ENCODE measurements at regions not wholly inside any gene's neighbourhood (a gene's known extent, or its start where the extent isn't known, plus 50 kb on each side); places are given as distances from the start of the nearest gene placed in this dataset.
"Not testable (repeated sequence)": the region's sequence is repeated elsewhere in the genome, so short reads cannot be mapped to it uniquely, and the experiment has no call there.

DNA sequence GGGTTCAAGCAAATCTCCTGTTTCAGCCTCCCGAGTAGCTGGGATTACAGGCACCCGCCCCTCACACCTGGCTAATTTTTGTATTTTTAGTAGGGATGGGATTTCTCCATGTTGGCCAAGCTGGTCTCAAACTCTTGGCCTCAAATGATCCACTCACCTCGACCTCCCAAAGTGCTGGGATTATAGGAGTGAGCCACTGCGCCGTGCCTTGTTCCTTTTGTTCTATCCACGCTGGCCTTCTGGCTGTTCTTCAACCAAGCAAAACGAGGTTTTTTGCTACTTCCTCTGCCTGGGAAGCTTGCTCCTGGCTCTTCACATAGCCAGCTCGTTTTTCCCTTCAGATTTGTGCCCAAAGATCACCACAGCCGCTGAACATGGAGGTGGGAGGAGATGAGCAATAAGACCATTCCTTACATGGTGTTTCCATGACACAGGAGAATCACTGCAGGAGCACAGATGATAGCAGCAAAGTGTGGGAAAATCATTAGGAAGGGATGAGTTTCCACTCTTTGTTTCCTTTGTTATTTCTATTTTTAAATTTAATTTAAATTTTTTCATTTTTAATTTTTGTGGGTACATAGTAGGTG lies 201.0 kb upstream of the ZNF217 start:
- no peaks in the 10 kb centered on the region for H3K9me3 Mint-ChIP-seq
- H3K36me3 Mint-ChIP-seq = no peaks in the 10 kb centered on the region
- no peak overlapping the region for H3K4me3 Mint-ChIP-seq
- no peak overlapping the region for H3K27ac Mint-ChIP-seq
- H3K4me1 Mint-ChIP-seq = no peaks in the 10 kb centered on the region
- H3K27me3 Mint-ChIP-seq (ENCODE audit: low read depth in 3 of 3) = peaks cover 0 to 1% (median 0%) of the 10 kb centered on the region in 3 donors
- no peak for DNase-seq

DNA sequence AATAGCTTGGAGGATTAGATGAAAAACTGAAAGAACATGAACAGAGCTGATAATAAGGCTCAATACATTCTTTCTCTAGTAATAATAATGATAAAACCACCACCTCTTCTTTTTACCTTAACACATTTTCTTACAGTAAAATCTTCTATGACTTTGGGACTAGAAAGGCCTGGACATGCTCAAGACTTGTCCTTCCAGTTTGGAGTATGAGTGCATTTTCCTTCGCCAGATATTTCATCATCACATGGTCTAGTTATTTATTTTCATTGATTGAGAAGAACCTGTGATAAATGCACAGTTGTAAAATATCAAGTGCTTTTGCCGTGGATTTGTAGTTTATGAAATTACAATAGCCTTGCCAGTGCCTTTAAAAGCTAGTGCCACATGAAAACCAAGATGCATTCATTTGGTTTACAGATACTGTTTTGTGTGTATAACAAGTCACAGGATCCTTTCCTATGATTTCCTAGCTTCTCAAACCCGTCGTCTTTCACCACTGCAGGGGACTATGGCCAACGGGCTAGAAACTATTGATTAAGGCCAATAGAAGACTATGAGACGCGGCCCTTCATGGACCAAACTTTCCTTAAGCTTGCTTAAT lies 200.2 kb upstream of the ZNF217 start:
- no peak overlapping the region for H3K4me3 Mint-ChIP-seq

DNA sequence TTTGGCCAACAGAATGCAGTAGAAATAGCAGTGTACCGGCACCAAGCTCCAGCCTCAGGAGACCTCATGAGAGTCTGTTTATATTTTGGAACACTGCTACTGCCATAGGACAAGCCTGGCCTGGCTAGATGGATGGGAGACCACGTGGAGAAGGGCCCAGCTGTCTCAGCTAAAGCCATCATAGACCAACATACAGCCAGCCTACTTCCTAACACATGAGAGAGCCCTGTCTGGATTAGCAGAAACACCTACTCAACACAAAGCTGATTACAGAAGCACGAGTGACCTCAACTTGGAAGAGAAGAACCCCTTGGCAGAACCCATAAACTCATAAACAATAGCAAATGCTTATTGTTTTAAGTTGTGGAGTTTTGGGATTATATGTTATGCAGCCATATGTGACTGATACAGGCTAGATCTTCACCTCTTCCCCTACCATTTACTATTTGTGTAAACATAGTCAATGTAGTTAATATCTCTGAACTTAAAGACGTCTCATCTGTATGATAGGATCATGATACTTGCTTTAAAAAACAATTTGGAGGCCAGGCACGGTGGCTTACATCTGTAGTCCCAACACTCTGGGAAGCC lies 199.4 kb upstream of the ZNF217 start:
- no peak for DNase-seq
- Mint-ChIP-seq H3K4me1 (no peaks in the 10 kb centered on the region), H3K36me3 (no peaks in the 10 kb centered on the region), H3K27ac (no peak overlapping the region), H3K9me3 (no peaks in the 10 kb centered on the region), H3K27me3 (ENCODE audit: low read depth in 3 of 3) (peaks cover 1 to 2% (median 2%) of the 10 kb centered on the region in 3 donors), H3K4me3 (no peak overlapping the region)

More for the DNA sequence above, 200.2 kb upstream of the ZNF217 start:
- Mint-ChIP-seq H3K4me1 (no peaks in the 10 kb centered on the region), H3K36me3 (no peaks in the 10 kb centered on the region), H3K27me3 (ENCODE audit: low read depth in 3 of 3) (peaks cover 0 to 1% (median 0%) of the 10 kb centered on the region in 3 donors), H3K27ac (no peak overlapping the region), H3K9me3 (no peaks in the 10 kb centered on the region)
- no peak for DNase-seq

DNA sequence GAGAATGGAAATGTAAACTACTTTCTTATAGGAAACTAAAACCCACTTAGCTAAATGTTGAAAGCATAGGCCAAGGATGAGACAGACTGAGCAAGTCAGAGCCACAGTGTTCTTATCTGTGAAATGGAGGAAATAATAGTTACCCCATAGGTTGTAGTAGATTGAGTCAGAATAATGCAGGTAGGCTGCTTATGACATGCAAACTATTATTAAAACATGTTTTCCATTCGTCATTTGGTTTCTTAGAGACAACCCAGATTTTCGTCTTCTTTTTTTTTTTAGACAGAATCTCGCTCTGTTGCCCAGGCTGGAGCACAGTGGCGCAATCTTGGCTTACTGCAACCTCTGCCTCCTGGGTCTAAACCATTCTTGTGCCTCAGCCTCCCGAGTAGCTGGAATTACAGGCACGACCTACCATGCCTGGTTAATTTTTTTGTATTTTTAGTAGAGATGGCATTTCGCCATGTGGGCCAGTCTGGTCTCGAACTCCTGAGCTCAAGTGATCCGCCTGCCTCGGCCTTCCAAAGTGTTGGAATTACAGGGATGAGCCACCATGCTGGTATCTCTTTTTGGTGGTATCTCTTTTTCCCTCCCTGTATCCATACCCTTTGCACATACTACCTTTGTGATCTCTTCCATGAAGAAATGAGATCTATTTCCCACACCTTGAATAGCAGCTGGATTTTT lies 196.5 kb upstream of the ZNF217 start:
- Mint-ChIP-seq H3K36me3 (no peaks in the 10 kb centered on the region), H3K9me3 (no peaks in the 10 kb centered on the region), H3K27me3 (ENCODE audit: low read depth in 3 of 3) (peaks cover 1 to 2% (median 2%) of the 10 kb centered on the region in 3 donors), H3K27ac (no peak overlapping the region), H3K4me3 (no peak overlapping the region), H3K4me1 (peaks cover 1 to 8% of the 10 kb centered on the region in 2 donors)
- no peak for DNase-seq

DNA sequence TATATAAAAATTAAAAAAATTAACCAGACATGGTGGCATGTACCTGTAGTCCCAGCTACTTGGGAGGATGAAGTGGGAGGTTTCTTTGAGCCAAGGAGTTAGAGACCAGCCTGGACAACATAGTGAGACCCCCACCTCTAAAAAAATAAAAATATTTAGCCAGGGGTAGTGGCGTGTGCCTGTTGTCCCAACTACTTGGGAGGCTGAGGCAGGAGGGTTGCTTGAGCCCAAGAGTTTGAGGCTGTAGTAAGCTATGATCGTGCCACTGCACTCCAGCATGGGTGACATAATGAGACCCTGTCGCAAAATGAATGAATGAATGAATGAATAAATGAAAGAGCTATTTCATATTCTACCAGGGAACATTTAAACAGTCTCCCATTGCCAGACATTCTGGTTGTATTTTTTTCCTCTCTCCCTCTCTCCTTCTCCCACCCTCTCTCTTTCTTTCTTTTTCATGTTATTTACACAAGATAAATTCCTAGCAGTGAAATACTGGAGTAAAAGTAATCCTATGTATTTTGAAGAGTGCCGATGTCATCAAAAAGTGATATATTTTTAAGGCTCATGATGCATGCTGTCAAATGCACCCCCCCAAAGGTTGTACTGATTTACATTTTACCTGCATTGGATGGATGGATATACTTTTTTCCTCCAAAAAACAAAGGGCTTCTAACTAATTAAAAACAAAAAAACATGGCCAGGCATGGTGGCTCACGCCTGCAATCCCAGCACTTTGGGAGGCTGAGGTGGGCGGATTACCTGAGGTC lies 194.8 kb upstream of the ZNF217 start:
- Mint-ChIP-seq H3K36me3 (no peaks in the 10 kb centered on the region), H3K27ac (no peak overlapping the region), H3K27me3 (ENCODE audit: low read depth in 3 of 3) (peaks cover 1 to 4% (median 2%) of the 10 kb centered on the region in 3 donors), H3K4me1 (peaks cover 1 to 8% of the 10 kb centered on the region in 2 donors), H3K9me3 (no peaks in the 10 kb centered on the region), H3K4me3 (no peak overlapping the region)
- DNase-seq = no peak

DNA sequence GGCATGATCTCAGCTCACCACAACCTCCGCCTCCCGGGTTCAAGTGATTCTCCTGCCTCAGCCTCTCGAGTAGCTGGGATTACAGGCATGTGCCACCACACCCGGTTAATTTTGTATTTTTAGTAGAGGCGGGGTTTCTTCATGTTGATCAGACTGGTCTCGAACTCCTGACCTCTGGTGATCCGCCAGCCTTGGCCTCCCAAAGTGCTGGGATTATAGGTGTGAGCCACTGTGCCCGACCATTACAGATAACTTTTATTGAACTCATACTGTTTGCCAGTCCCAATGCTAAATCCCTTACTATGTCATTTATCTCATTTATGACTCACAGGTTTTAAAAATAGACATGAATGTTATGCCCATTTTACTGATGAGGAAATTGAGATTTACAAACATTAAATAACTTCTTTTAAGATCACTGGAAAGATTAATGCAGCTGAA lies 193.9 kb upstream of the ZNF217 start:
- not testable (repeated sequence) for H3K4me3 Mint-ChIP-seq, H3K36me3 Mint-ChIP-seq, H3K9me3 Mint-ChIP-seq

DNA sequence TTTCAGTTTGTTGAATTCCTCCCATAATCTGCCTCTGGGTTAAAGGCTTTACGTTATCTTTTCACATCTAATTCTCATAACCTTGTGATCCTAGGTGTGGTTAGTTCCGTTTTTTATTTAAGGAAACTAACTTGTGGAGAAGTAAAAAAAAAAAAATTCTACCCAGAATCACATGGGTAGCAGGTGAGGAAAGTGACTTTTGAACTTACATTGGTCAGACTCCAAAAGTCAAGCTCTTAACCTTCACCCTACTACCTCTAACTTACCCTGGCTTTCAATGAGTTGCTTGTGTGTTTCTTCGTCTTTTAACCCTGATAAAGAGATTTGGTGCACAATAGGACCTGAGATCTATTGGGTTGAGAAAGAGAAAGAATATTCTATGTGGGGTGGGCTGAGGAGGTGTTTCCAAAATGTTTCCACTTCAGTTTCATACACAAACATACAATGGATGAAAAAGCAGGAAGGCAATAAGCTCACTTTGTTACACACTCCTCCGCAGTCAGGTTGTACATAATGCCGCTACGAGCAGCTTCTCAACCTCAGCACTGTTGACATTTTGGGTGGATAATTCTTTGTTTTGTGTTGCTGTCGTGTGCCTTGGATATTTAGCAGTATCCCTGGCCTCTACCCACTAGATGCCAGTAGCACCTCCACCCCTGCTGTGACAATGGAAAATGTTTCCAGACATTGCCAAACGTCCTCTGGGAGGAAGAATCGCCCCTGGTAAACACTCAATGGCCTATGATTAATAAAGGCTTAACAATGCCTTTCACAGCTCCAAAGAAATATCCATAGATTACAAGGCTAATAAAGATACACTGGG lies 193.0 kb upstream of the ZNF217 start:
- no peak for DNase-seq
- H3K27ac Mint-ChIP-seq = peak overlapping the region in 1 of 6 donors; percentile 40
- no peaks in the 10 kb centered on the region for H3K36me3 Mint-ChIP-seq
- peaks cover 1 to 8% of the 10 kb centered on the region in 2 donors for H3K4me1 Mint-ChIP-seq
- peaks cover 1 to 4% (median 2%) of the 10 kb centered on the region in 3 donors for H3K27me3 Mint-ChIP-seq (ENCODE audit: low read depth in 3 of 3)
- H3K9me3 Mint-ChIP-seq = no peaks in the 10 kb centered on the region
- H3K4me3 Mint-ChIP-seq = no peak overlapping the region

More for the DNA sequence above, 193.9 kb upstream of the ZNF217 start:
- not testable (repeated sequence) for H3K27me3 Mint-ChIP-seq (ENCODE audit: low read depth in 3 of 3); H3K4me1 Mint-ChIP-seq; DNase-seq
- H3K27ac Mint-ChIP-seq = peak overlapping the region in 1 of 6 donors; percentile 14

DNA sequence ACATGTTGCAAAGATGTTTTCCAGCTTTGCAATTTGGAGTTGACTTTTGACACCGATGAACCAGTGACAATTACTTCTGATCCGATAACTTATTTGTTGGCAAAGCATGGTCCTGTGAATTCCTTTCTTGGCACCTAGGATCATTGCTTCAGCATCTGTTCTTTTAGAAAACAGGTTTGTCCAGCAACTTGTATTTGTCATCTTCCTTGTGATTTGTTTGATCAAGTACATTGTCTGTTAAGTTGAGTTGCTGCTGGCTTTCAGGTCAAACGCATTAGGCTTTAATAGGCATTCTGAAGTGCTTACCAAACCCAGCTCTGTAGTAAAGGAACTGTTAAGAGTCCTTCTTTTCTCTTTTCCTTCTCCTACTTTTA lies 192.4 kb upstream of the ZNF217 start:
- Mint-ChIP-seq H3K4me3 (no peak overlapping the region), H3K27ac (no peak overlapping the region), H3K9me3 (no peaks in the 10 kb centered on the region), H3K4me1 (peaks cover 1 to 8% of the 10 kb centered on the region in 2 donors), H3K36me3 (no peaks in the 10 kb centered on the region), H3K27me3 (ENCODE audit: low read depth in 3 of 3) (peaks cover under 1 to 4% (median 2%) of the 10 kb centered on the region in 3 donors)
- no peak for DNase-seq

DNA sequence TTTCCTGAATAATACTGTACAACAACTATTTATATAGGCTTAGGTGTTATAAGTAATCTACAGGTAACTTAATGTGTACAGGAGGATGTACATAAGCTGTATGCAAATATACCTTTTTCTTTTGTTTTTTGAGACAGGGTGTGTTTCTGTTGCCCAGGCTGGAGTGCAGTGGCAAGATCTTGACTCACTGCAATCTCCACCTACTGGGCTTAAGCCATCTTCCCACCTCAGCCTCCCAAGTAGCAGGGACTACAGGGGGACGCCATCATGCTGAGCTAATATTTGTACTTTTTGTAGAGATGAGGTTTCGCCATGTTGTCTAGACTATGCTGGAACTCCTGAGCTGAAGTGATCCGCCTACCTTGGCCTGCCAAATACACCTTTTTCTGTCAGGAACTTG lies 191.7 kb upstream of the ZNF217 start:
- DNase-seq = no peak
- Mint-ChIP-seq H3K4me3 (no peak overlapping the region), H3K27ac (no peak overlapping the region), H3K9me3 (no peaks in the 10 kb centered on the region), H3K27me3 (ENCODE audit: low read depth in 3 of 3) (peaks cover 0 to 4% (median 2%) of the 10 kb centered on the region in 3 donors), H3K36me3 (no peaks in the 10 kb centered on the region), H3K4me1 (peaks cover 1 to 8% of the 10 kb centered on the region in 2 donors)

DNA sequence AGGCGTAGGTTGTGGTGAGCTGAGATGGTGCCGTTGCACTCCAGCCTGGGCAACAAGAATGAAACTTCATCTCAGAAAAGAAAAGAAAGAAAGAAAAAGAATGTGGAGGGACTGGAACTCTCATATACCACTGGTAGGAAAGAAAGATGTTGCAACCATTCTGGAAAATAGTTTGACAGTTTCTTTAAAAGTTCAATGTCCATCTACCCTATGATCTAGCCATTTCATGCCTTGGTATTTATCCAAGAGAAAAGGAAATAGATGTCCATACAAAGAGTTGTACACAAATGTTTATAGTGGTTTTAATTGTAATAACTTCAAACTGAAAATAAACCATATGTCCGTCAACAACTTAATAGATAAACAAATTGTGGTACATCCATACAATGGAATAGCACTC lies 190.1 kb upstream of the ZNF217 start:
- Mint-ChIP-seq H3K36me3 (no peaks in the 10 kb centered on the region), H3K27me3 (ENCODE audit: low read depth in 3 of 3) (peaks cover 0 to 4% (median 3%) of the 10 kb centered on the region in 3 donors), H3K27ac (no peak overlapping the region), H3K4me3 (no peak overlapping the region), H3K9me3 (no peaks in the 10 kb centered on the region), H3K4me1 (peaks cover 1 to 8% of the 10 kb centered on the region in 2 donors)
- no peak for DNase-seq

DNA sequence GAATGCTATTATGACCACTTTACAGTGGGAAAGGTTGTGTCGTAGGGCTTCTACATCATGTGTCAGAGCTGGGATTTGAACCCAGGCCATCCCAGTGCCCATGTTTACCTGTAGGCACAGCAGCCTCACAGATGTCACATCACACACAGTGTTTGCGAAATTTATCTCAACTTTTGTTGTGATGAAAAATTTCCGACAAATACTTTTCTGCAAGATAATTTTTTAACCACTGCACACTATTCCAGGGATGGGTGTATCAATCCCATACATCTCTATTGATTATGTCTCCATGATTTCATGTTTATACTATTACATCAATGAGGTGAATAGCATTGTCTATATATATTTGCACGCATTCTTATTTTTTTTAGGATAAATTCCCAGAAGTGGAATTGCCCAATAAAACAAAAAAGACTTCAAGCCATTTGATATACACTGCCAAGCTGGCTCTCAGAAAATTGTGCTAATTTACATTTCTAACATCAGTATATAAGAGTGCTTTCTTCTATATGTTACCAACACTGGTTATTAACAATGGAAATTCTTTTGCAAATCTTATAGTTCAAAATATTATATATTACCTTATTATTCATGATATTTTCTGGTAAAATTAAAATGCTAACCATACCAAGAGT lies 189.1 kb upstream of the ZNF217 start:
- Mint-ChIP-seq H3K4me3 (no peak overlapping the region), H3K27ac (no peak overlapping the region), H3K36me3 (no peaks in the 10 kb centered on the region), H3K4me1 (peaks cover 1 to 8% of the 10 kb centered on the region in 2 donors), H3K27me3 (ENCODE audit: low read depth in 3 of 3) (peaks cover 0 to 4% (median 2%) of the 10 kb centered on the region in 3 donors), H3K9me3 (no peaks in the 10 kb centered on the region)
- DNase-seq = no peak

DNA sequence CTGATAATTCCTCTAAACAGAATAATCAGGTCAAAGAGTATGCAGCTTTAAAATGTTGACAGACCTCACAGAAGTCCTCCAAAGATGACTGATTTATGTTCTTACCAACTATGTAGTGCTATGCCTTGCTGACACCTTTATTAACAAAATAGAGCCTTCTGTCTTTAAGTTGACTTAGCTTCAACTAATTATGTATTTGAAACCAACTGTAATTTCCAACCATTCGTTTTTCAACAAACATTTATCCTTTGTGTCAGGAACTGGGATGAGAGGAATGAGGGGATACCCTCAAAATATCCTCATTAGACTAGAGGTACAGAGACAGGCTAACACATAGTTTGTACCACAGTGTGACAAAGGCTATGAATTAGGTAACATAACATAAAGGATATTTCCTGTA lies 186.2 kb upstream of the ZNF217 start:
- no peak overlapping the region for H3K4me3 Mint-ChIP-seq
- H3K27ac Mint-ChIP-seq = no peak overlapping the region
- no peaks in the 10 kb centered on the region for H3K4me1 Mint-ChIP-seq
- peaks cover 0 to 4% (median 2%) of the 10 kb centered on the region in 3 donors for H3K27me3 Mint-ChIP-seq (ENCODE audit: low read depth in 3 of 3)
- no peak for DNase-seq
- H3K36me3 Mint-ChIP-seq = no peaks in the 10 kb centered on the region
- H3K9me3 Mint-ChIP-seq = no peaks in the 10 kb centered on the region

DNA sequence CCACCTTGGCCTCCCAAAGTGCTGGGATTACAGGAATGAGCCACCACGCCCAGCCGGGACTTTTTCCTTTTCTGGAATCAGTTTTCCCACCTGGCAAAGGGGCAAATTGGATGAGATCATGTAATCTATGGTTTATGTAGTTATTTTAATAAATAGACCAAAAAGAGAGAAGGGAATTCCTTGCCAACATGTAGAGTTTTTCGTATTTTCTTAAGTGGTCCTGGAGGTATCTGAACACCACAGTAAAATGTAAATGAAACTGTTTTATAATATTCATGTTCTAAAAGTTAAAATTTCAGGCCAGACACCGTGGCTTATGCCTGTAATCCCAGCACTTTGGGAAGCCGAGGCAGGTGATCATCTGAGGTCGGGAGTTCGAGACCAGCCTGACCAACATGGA lies 185.1 kb upstream of the ZNF217 start:
- Mint-ChIP-seq H3K27ac (no peak overlapping the region), H3K4me3 (no peak overlapping the region), H3K27me3 (ENCODE audit: low read depth in 3 of 3) (peaks cover 2 to 10% (median 2%) of the 10 kb centered on the region in 3 donors), H3K9me3 (no peaks in the 10 kb centered on the region), H3K4me1 (no peaks in the 10 kb centered on the region), H3K36me3 (no peaks in the 10 kb centered on the region)
- DNase-seq = no peak
